ENCODE measurements at regions not wholly inside any gene's neighbourhood (a gene's known extent, or its start where the extent isn't known, plus 50 kb on each side); places are given as distances from the start of the nearest gene placed in this dataset.

GRCh38 chr10:78768041-78768835 is 300.5 kb upstream of the ZMIZ1 start:
- Histone ChIP-seq H3K27ac (no peak overlapping the region), H3K36me3 (no peaks in the 10 kb centered on the region), H3K4me1 (ENCODE audit: control insufficient read depth in 1 of 2, low read depth in 2 of 2) (peaks cover 7 to 46% of the 10 kb centered on the region in 2 donors), H3K4me3 (no peak overlapping the region), H3K27me3 (replicated peaks; ENCODE audit: insufficient read depth) (no peaks in the 10 kb centered on the region), H3K9me3 (no peaks in the 10 kb centered on the region)
- TF ChIP-seq CTCF (IDR thresholded peaks at IDR 0.05), result no peak
- no peak for ATAC-seq (ENCODE audit: insufficient number of reproducible peaks, low FRiP score, low read depth)
- no peak for DNase-seq (ENCODE audit: low spot score)

- Histone ChIP-seq H3K27me3 (replicated peaks; ENCODE audit: insufficient read depth) (no peaks in the 10 kb centered on the region), H3K4me1 (ENCODE audit: control insufficient read depth in 1 of 2, low read depth in 2 of 2) (peaks cover 2 to 39% of the 10 kb centered on the region in 2 donors), H3K36me3 (no peaks in the 10 kb centered on the region), H3K9me3 (no peaks in the 10 kb centered on the region), H3K4me3 (no peak overlapping the region), H3K27ac (no peak overlapping the region)
- ATAC-seq (ENCODE audit: insufficient number of reproducible peaks, low FRiP score, low read depth) (no peak), DNase-seq (ENCODE audit: low spot score) (no peak)
- TF ChIP-seq CTCF (IDR thresholded peaks at IDR 0.05), result no peak
Observed at GRCh38 chr10:78768876-78769275, 299.9 kb upstream of the ZMIZ1 start.

DNA sequence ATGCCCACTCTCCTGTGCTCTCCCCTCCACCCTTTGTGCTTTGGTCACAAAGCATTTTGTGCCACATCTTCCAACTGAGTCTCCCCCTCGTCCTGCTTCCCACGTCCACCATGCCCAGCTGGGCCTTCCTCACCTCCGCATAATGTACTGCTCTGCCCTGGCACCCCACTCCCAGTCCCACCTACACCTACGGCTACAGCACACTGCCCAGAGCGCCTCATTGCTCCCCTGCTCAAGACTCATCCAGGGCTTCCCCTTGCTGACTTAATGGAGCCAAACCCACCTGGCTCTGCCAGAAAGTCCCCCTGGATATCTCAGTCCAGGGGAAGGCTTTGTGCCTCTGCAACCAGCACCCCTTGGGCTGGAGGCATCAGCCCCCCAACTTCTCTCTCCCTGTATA is 299.2 kb upstream of the ZMIZ1 start:
- no peak overlapping the region for H3K27ac ChIP-seq
- no peaks in the 10 kb centered on the region for H3K36me3 ChIP-seq
- no peak for ATAC-seq (ENCODE audit: insufficient number of reproducible peaks, low FRiP score, low read depth)
- DNase-seq (ENCODE audit: low spot score), result no peak
- H3K4me3 ChIP-seq, result no peak overlapping the region
- no peak for TF ChIP-seq CTCF (IDR thresholded peaks at IDR 0.05)
- no peaks in the 10 kb centered on the region for H3K27me3 ChIP-seq (replicated peaks; ENCODE audit: insufficient read depth)
- no peaks in the 10 kb centered on the region for H3K9me3 ChIP-seq
- H3K4me1 ChIP-seq (ENCODE audit: control insufficient read depth in 1 of 2, low read depth in 2 of 2), result peaks cover 0 to 33% of the 10 kb centered on the region in 2 donors

GRCh38 chr10:78770167-78771090 is 298.3 kb upstream of the ZMIZ1 start:
- no peaks in the 10 kb centered on the region for H3K36me3 ChIP-seq
- DNase-seq (ENCODE audit: low spot score) (no peak), ATAC-seq (ENCODE audit: insufficient number of reproducible peaks, low FRiP score, low read depth) (peak; percentile 57)
- TF ChIP-seq CTCF (IDR thresholded peaks at IDR 0.05), result no peak
- H3K9me3 ChIP-seq, result no peaks in the 10 kb centered on the region
- H3K27ac ChIP-seq, result peak overlapping the region in 1 of 2 donors; percentile 52
- no peak overlapping the region for H3K4me3 ChIP-seq
- no peaks in the 10 kb centered on the region for H3K27me3 ChIP-seq (replicated peaks; ENCODE audit: insufficient read depth)
- peaks cover 6 to 42% of the 10 kb centered on the region in 2 donors for H3K4me1 ChIP-seq (ENCODE audit: control insufficient read depth in 1 of 2, low read depth in 2 of 2)

DNA sequence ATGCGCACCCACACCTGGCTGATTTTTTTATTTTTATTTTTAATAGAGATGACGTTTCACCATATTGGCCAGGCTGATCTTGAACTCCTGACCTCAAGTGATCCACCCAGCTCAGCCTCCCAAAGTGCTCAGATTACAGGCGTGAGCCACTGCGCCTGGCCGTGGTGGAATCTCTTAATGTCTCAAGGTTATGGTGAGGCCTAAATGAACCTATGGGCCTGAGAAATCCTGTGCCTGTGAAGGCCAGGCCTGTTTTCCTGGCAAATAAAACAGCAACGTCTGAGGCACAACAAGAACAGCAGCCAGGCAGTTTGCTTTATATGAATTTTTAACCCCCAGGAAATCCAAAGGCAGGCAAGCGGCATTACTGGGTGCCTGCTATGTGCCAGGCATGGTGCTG is 297.5 kb upstream of the ZMIZ1 start:
- Histone ChIP-seq H3K36me3 (no peaks in the 10 kb centered on the region), H3K4me1 (ENCODE audit: control insufficient read depth in 1 of 2, low read depth in 2 of 2) (peaks cover 11 to 51% of the 10 kb centered on the region in 2 donors), H3K4me3 (no peak overlapping the region), H3K27me3 (replicated peaks; ENCODE audit: insufficient read depth) (no peaks in the 10 kb centered on the region), H3K27ac (peak overlapping the region; percentile 19 to 52), H3K9me3 (no peaks in the 10 kb centered on the region)
- no peak for DNase-seq (ENCODE audit: low spot score)
- TF ChIP-seq CTCF (IDR thresholded peaks at IDR 0.05), result no peak
- no peak for ATAC-seq (ENCODE audit: insufficient number of reproducible peaks, low FRiP score, low read depth)

Measured in thoracic aorta (tissue), 2 donors.